ENCODE measurements at regions not wholly inside any gene's neighbourhood (a gene's known extent, or its start where the extent isn't known, plus 50 kb on each side); places are given as distances from the start of the nearest gene placed in this dataset.

- Mint-ChIP-seq H3K27me3 (ENCODE audit: unreplicated experiment) (peaks cover 34% of the 10 kb centered on the region), H3K4me1 (ENCODE audit: unreplicated experiment) (no peaks in the 10 kb centered on the region), H3K9me3 (ENCODE audit: unreplicated experiment) (no peaks in the 10 kb centered on the region), H3K27ac (ENCODE audit: unreplicated experiment) (no peak overlapping the region), H3K36me3 (ENCODE audit: unreplicated experiment) (no peaks in the 10 kb centered on the region), H3K4me3 (ENCODE audit: unreplicated experiment) (no peak overlapping the region)
- peak; percentile 66 for DNase-seq (ENCODE audit: extremely low spot score, unreplicated experiment)
- no peak for TF ChIP-seq CTCF (IDR thresholded peaks at IDR 0.05)
Observed at GRCh38 chr10:78870458-78870857, 198.3 kb upstream of the ZMIZ1 start.

DNA sequence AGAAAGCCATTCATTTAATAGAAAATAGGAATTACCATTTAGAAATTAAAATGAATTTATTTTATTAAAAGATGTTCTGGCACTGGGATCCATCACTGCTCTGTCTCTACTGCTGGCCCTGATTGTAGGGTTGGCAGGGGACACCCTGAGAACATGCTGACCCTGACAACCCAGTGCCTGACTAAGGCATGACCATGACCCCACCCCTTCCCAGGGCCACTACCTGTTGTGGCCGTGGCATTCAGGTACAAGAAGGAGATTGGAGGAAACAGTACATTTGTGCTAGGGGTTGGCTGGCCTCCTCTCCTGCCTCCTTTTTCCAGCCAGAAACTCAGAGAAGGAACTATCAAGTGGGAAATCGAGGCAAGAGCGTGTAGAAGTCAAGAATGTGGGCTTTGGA, 197.0 kb upstream of the ZMIZ1 start:
- Mint-ChIP-seq H3K27me3 (ENCODE audit: unreplicated experiment) (peaks cover 42% of the 10 kb centered on the region), H3K36me3 (ENCODE audit: unreplicated experiment) (no peaks in the 10 kb centered on the region), H3K4me3 (ENCODE audit: unreplicated experiment) (no peak overlapping the region), H3K27ac (ENCODE audit: unreplicated experiment) (no peak overlapping the region), H3K9me3 (ENCODE audit: unreplicated experiment) (no peaks in the 10 kb centered on the region), H3K4me1 (ENCODE audit: unreplicated experiment) (no peaks in the 10 kb centered on the region)
- DNase-seq (ENCODE audit: extremely low spot score, unreplicated experiment), result no peak
- TF ChIP-seq CTCF (IDR thresholded peaks at IDR 0.05), result no peak

DNA sequence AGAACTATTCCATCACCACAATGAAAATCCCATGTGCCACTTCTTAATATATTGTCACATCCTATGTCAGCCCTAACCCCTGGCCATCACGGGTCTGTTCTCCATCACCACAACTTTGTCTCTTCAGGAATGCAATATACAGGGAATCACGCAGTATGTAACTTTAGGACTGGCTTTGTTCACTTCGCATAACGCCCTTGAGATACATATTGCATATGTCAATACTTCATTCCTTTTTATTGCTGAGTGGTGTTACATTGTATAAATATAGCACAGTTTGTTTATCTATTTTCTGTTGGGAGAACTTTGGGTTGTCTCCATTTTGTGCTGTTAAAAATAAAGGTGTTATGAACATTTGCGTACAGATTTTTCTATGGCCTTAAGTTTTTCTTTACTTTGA, 195.4 kb upstream of the ZMIZ1 start:
- Mint-ChIP-seq H3K4me1 (ENCODE audit: unreplicated experiment) (no peaks in the 10 kb centered on the region), H3K27me3 (ENCODE audit: unreplicated experiment) (peaks cover 42% of the 10 kb centered on the region), H3K36me3 (ENCODE audit: unreplicated experiment) (no peaks in the 10 kb centered on the region), H3K27ac (ENCODE audit: unreplicated experiment) (no peak overlapping the region), H3K4me3 (ENCODE audit: unreplicated experiment) (no peak overlapping the region), H3K9me3 (ENCODE audit: unreplicated experiment) (no peaks in the 10 kb centered on the region)
- no peak for TF ChIP-seq CTCF (IDR thresholded peaks at IDR 0.05)
- DNase-seq (ENCODE audit: extremely low spot score, unreplicated experiment), result no peak

- Mint-ChIP-seq H3K4me3 (ENCODE audit: unreplicated experiment) (no peak overlapping the region), H3K4me1 (ENCODE audit: unreplicated experiment) (no peaks in the 10 kb centered on the region), H3K27me3 (ENCODE audit: unreplicated experiment) (peaks cover 48% of the 10 kb centered on the region), H3K36me3 (ENCODE audit: unreplicated experiment) (no peaks in the 10 kb centered on the region), H3K9me3 (ENCODE audit: unreplicated experiment) (peaks cover 12% of the 10 kb centered on the region), H3K27ac (ENCODE audit: unreplicated experiment) (no peak overlapping the region)
- TF ChIP-seq CTCF (IDR thresholded peaks at IDR 0.05), result no peak
- no peak for DNase-seq (ENCODE audit: extremely low spot score, unreplicated experiment)
Observed at GRCh38 chr10:78875331-78875877, 193.4 kb upstream of the ZMIZ1 start.

DNA sequence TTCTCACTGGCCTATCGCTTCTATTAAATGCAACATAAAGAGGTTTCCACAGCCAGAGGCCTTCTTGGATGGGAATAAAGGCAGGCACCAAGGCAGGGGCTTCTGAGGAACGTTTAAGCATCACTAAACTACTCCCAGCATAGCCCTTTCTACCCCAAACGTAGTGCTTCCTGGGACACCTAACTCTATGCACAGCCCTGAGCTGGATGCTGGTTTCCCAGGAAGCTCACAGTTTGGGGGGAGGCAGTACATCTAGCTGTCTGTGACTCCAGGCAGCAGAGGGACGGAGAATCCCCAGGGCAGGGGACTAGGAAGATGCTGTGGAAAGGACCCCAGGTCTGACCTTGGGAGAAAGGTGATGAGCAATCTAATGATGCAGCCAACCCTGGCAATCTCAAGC, 192.8 kb upstream of the ZMIZ1 start:
- DNase-seq (ENCODE audit: extremely low spot score, unreplicated experiment), result peak; percentile 38
- Mint-ChIP-seq H3K4me3 (ENCODE audit: unreplicated experiment) (no peak overlapping the region), H3K27ac (ENCODE audit: unreplicated experiment) (no peak overlapping the region), H3K27me3 (ENCODE audit: unreplicated experiment) (peaks cover 50% of the 10 kb centered on the region), H3K9me3 (ENCODE audit: unreplicated experiment) (peaks cover 15% of the 10 kb centered on the region), H3K4me1 (ENCODE audit: unreplicated experiment) (no peaks in the 10 kb centered on the region), H3K36me3 (ENCODE audit: unreplicated experiment) (no peaks in the 10 kb centered on the region)
- TF ChIP-seq CTCF (IDR thresholded peaks at IDR 0.05), result no peak
